ENCODE measurements at regions not wholly inside any gene's neighbourhood (a gene's known extent, or its start where the extent isn't known, plus 50 kb on each side); places are given as distances from the start of the nearest gene placed in this dataset.
"Not testable (repeated sequence)": the region's sequence is repeated elsewhere in the genome, so short reads cannot be mapped to it uniquely, and the experiment has no call there.

GRCh38 chr7:20083781-20084180 is 133.4 kb downstream of the MACC1 start:
- FAIRE-seq = no peak

GRCh38 chr7:20079080-20079479 is 138.1 kb downstream of the MACC1 start:
- FAIRE-seq (no peak), DNase-seq (ENCODE audit: low spot score) (no peak)

More at GRCh38 chr7:20083781-20084180, 133.4 kb downstream of the MACC1 start:
- no peak for DNase-seq (ENCODE audit: low spot score)

- DNase-seq (ENCODE audit: low spot score) (no peak), FAIRE-seq (no peak)
Measured at GRCh38 chr7:20076835-20077234, 140.3 kb downstream of the MACC1 start.

GRCh38 chr7:20075992-20076820 is 141.0 kb downstream of the MACC1 start:
- FAIRE-seq = no peak
- DNase-seq (ENCODE audit: low spot score) = no peak

- no peak for DNase-seq (ENCODE audit: low spot score)
- FAIRE-seq = no peak
Measured at GRCh38 chr7:20075440-20075839, 141.7 kb downstream of the MACC1 start.

GRCh38 chr7:20068004-20068403 is 149.2 kb downstream of the MACC1 start:
- FAIRE-seq = not testable (repeated sequence)

GRCh38 chr7:20064974-20065862 is 152.0 kb downstream of the MACC1 start:
- DNase-seq (ENCODE audit: low spot score) (peak; percentile 88), FAIRE-seq (peak; percentile 94)

More at GRCh38 chr7:20068004-20068403, 149.2 kb downstream of the MACC1 start:
- not testable (repeated sequence) for DNase-seq (ENCODE audit: low spot score)

- FAIRE-seq (peak; percentile 95), DNase-seq (ENCODE audit: low spot score) (peak; percentile 92)
Measured at GRCh38 chr7:20064181-20064970, 152.8 kb downstream of the MACC1 start.

- FAIRE-seq = no peak
- no peak for DNase-seq (ENCODE audit: low spot score)
Measured at GRCh38 chr7:20063644-20064043, 153.5 kb downstream of the MACC1 start.

GRCh38 chr7:20062932-20063331 is 154.3 kb downstream of the MACC1 start:
- DNase-seq (ENCODE audit: low spot score) (no peak), FAIRE-seq (no peak)

- FAIRE-seq = no peak
- no peak for DNase-seq (ENCODE audit: low spot score)
Measured at GRCh38 chr7:20053334-20054104, 163.7 kb downstream of the MACC1 start.

GRCh38 chr7:20050241-20050966 is 166.8 kb downstream of the MACC1 start:
- DNase-seq (ENCODE audit: low spot score) (no peak), FAIRE-seq (no peak)

GRCh38 chr7:20038676-20039075 is 178.5 kb downstream of the MACC1 start:
- no peak for FAIRE-seq

GRCh38 chr7:20035279-20035875 is 181.8 kb downstream of the MACC1 start:
- FAIRE-seq (no peak), DNase-seq (ENCODE audit: low spot score) (peak; percentile 17)

More at GRCh38 chr7:20038676-20039075, 178.5 kb downstream of the MACC1 start:
- DNase-seq (ENCODE audit: low spot score) = no peak

- DNase-seq (ENCODE audit: low spot score) = peak; percentile 90
Measured at GRCh38 chr7:20033621-20034400, 183.4 kb downstream of the MACC1 start.

GRCh38 chr7:20032741-20033140 is 184.4 kb downstream of the MACC1 start:
- FAIRE-seq = peak; percentile 54
- DNase-seq (ENCODE audit: low spot score) = peak; percentile 14

More at GRCh38 chr7:20033621-20034400, 183.4 kb downstream of the MACC1 start:
- peak; percentile 95 for FAIRE-seq

GRCh38 chr7:20030915-20031362 is 186.2 kb downstream of the MACC1 start:
- FAIRE-seq (peak; percentile 27), DNase-seq (ENCODE audit: low spot score) (peak; percentile 42)

GRCh38 chr7:20030417-20030816 is 186.8 kb downstream of the MACC1 start:
- DNase-seq (ENCODE audit: low spot score) = no peak
- no peak for FAIRE-seq
